HCT116 (cell line): ENCODE measurements at regions not wholly inside any gene's neighbourhood (a gene's known extent, or its start where the extent isn't known, plus 50 kb on each side); places are given as distances from the start of the nearest gene placed in this dataset.

Experiments
- ATAC-seq: fragments of 200-7000 bp; cut with Tn5 transposase; 2 replicates; pipeline ENCODE4 v1.9.1; 2020; ENCODE audit warnings: mild to moderate bottlenecking, moderate library complexity
- BruUV-seq: library from RNA; stranded (reverse); fragments of 400-500 nt; replicated peaks from 2 replicates; lab custom pipeline; 2021; lab: Mats Ljungman, UMichigan
- CTCF ChIA-PET: fragments of 300-600 bp; sonication (Branson Sonifier 250); formaldehyde crosslinking; loops from one replicate; lab custom pipeline; 2021; ENCODE audit warnings: antibody characterized with exemption; lab: Charles Lee
- POLR2A ChIA-PET: fragments of 300-600, 350-600 bp; sonication (Branson Sonifier 250); formaldehyde crosslinking; loops from one replicate; lab custom pipeline; 2021; ENCODE audit warnings: antibody characterized with exemption; lab: Charles Lee
- RAD21 ChIA-PET, 2 experiments: fragments of 300-600 bp; sonication (Branson Sonifier 250); formaldehyde crosslinking; loops; one replicate each; lab custom pipeline; 2023; ENCODE audit warnings: low total read pairs in 2 of 2; ENCODE audit not compliant: uncharacterized antibody in 2 of 2, unreplicated experiment in 2 of 2, low non-redundant PET in 1 of 2; lab: Charles Lee
- DNase-seq: peaks from one replicate; pipeline ENCODE4 v3.0.0-alpha.2; 2010; ENCODE audit warnings: low read depth, low spot score
- H2AFZ ChIP-seq: fragments of 200-600 bp; shearing (Covaris generic), sonication (generic); 2 replicates; pipeline ENCODE4 v1.6.1; 2017; ENCODE audit warnings: low read depth, mixed run types, mixed read lengths, antibody characterized with exemption, low read length; ENCODE audit not compliant: poor library complexity, severe bottlenecking
- H3K27ac ChIP-seq: 2 replicates; pipeline ENCODE4 v1.5.1; 2012; ENCODE audit warnings: low read depth, low read length
- H3K27me3 ChIP-seq: fragments of 200-600 bp; sonication (generic); 2 replicates; pipeline ENCODE4 v1.6.1; 2016; ENCODE audit warnings: mixed run types, low read length, mixed read lengths; ENCODE audit not compliant: insufficient read depth
- H3K36me3 ChIP-seq, 2 experiments: fragments of 200-500 bp in 1 of 2; fragments of 200-600 bp in 1 of 2; sonication (Bioruptor generic) in 1 of 2; sonication (generic) in 1 of 2; 2 replicates each; pipeline versions ENCODE4 v1.5.1 to v1.6.1; 2014 to 2016; ENCODE audit warnings: low read length in 2 of 2, inconsistent platforms in 1 of 2, mixed read lengths in 1 of 2, mixed run types in 1 of 2; ENCODE audit not compliant: insufficient read depth in 2 of 2, control insufficient read depth in 1 of 2
- H3K4me1 ChIP-seq, 2 experiments: fragments of 200-600 bp in 1 of 2; sonication (generic) in 1 of 2; 2 replicates each; pipeline versions ENCODE4 v1.5.1 to v1.6.1; 2012 to 2017; ENCODE audit warnings: low read length in 2 of 2, inconsistent platforms in 1 of 2, mild to moderate bottlenecking in 1 of 2, mixed read lengths in 1 of 2, mixed run types in 1 of 2, moderate library complexity in 1 of 2; ENCODE audit not compliant: insufficient read depth in 2 of 2, control insufficient read depth in 1 of 2
- H3K4me2 ChIP-seq: fragments of 200-600 bp; sonication (generic); 2 replicates; pipeline ENCODE4 v1.6.1; 2017; ENCODE audit warnings: mixed run types, low read length, mixed read lengths
- H3K4me3 ChIP-seq, 2 experiments: fragments of 200-600 bp in 1 of 2; sonication (generic) in 1 of 2; replicated peaks in 1 of 2; 2 replicates each; pipeline ENCODE4 v1.5.1; 2011 to 2016; ENCODE audit warnings: low read length in 2 of 2, control low read depth in 1 of 2, low read depth in 1 of 2, mild to moderate bottlenecking in 1 of 2, mixed read lengths in 1 of 2, mixed run types in 1 of 2
- H3K79me2 ChIP-seq: fragments of 200-600 bp; sonication (generic); 2 replicates; pipeline ENCODE4 v1.6.1; 2017; ENCODE audit warnings: mild to moderate bottlenecking, mixed run types, low read length, moderate library complexity, mixed read lengths; ENCODE audit not compliant: insufficient read depth
- H3K9ac ChIP-seq: fragments of 200-600 bp; sonication (generic); 2 replicates; pipeline ENCODE4 v1.6.1; 2016; ENCODE audit warnings: low read length, mixed read lengths
- H3K9me2 ChIP-seq: fragments of 200-600 bp; sonication (generic), shearing (Covaris generic); 2 replicates; pipeline ENCODE4 v1.6.1; 2017; ENCODE audit warnings: mixed run types, mild to moderate bottlenecking, moderate library complexity; ENCODE audit not compliant: insufficient read depth
- H3K9me3 ChIP-seq, 2 experiments: fragments of 200-500 bp in 1 of 2; fragments of 200-600 bp in 1 of 2; sonication (Bioruptor generic) in 1 of 2; sonication (generic) in 1 of 2; 2 replicates each; pipeline ENCODE4 v1.6.1; 2014 to 2017; ENCODE audit warnings: low read length in 2 of 2, mixed read lengths in 2 of 2, inconsistent platforms in 1 of 2, low read depth in 1 of 2, mild to moderate bottlenecking in 1 of 2, mixed run types in 1 of 2, moderate library complexity in 1 of 2; ENCODE audit not compliant: control insufficient read depth in 1 of 2, insufficient read depth in 1 of 2
- H4K20me1 ChIP-seq: fragments of 200-600 bp; sonication (generic), shearing (Covaris generic); 2 replicates; pipeline ENCODE4 v1.6.1; 2017; ENCODE audit warnings: mixed run types, mild to moderate bottlenecking, moderate library complexity; ENCODE audit not compliant: insufficient read depth
- CBX3 ChIP-seq: IDR thresholded peaks from 2 replicates; pipeline ENCODE4 v1.6.1; 2012; ENCODE audit warnings: low read depth
- CEBPB ChIP-seq: IDR thresholded peaks from 2 replicates; pipeline ENCODE4 v1.6.1; 2012; ENCODE audit warnings: low read depth
- EGR1 ChIP-seq: IDR thresholded peaks from 2 replicates; pipeline ENCODE4 v1.6.1; 2012; ENCODE audit warnings: low read depth
- EZH2 ChIP-seq: fragments of 200-600 bp; sonication (generic); IDR thresholded peaks from 2 replicates; pipeline ENCODE4 v1.6.1; 2017; ENCODE audit warnings: antibody characterized with exemption, mixed run types
- FOSL1 ChIP-seq: IDR thresholded peaks from 2 replicates; pipeline ENCODE4 v1.6.1; 2012; ENCODE audit warnings: low read depth
- POLR2A ChIP-seq: IDR thresholded peaks from 2 replicates; pipeline ENCODE4 v1.7.0; 2011; ENCODE audit warnings: borderline replicate concordance; ENCODE audit not compliant: insufficient read depth, insufficient read length; ENCODE audit errors: extremely low read depth
- SP1 ChIP-seq: IDR thresholded peaks from 2 replicates; pipeline ENCODE4 v1.6.1; 2012; ENCODE audit warnings: low read depth
- SRF ChIP-seq: IDR thresholded peaks from 2 replicates; pipeline ENCODE4 v1.6.1; 2012; ENCODE audit warnings: low read depth
- ZFX ChIP-seq: fragments of 450-650 bp; IDR thresholded peaks from 2 replicates; pipeline ENCODE4 v1.6.1; 2017
- ZNF274 ChIP-seq: fragments of 200-500 bp; sonication (Bioruptor generic); IDR thresholded peaks from 2 replicates; pipeline ENCODE4 v1.6.1; 2014; ENCODE audit warnings: mild to moderate bottlenecking, low read depth, low read length, inconsistent platforms
- intact Hi-C: fragments of 100-400 bp; cut with micrococcal nuclease; formaldehyde crosslinking; loops from 2 replicates; pipeline ENCODE4 v1.10.0; 2022
- TF ChIP-seq, protein P1 (sequence below): IDR thresholded peaks from 2 replicates; pipeline ENCODE4 v1.6.1; 2011; ENCODE audit warnings: mild to moderate bottlenecking, low read length, moderate library complexity; ENCODE audit not compliant: insufficient replicate concordance; ENCODE audit errors: extremely low read depth

- no peak for ATAC-seq
- Histone ChIP-seq H3K36me3 (no peaks in the 10 kb centered on the region), H3K9me2 (no peaks in the 10 kb centered on the region), H3K4me2 (no peak overlapping the region), H3K9me3 (no peaks in the 10 kb centered on the region), H3K4me3 (no peak overlapping the region), H3K9ac (no peak overlapping the region), H3K27ac (no peak overlapping the region), H2AFZ (no peak overlapping the region), H3K27me3 (0 out of 2 replicates have a peak, but pooled peaks cover under 1% of the 10 kb centered on the region), H3K79me2 (no peaks in the 10 kb centered on the region), H4K20me1 (no peaks in the 10 kb centered on the region), H3K4me1 (no peaks in the 10 kb centered on the region)
- no peak for DNase-seq
- intact Hi-C loops: no loop called here
- RAD21 ChIA-PET: no interaction called here
- TF ChIP-seq CEBPB: no peak
- no peak for TF ChIP-seq EGR1
- no peak for TF ChIP-seq FOSL1
- no peak for TF ChIP-seq CBX3
- no peak for TF ChIP-seq SP1
- TF ChIP-seq, protein P1, sequence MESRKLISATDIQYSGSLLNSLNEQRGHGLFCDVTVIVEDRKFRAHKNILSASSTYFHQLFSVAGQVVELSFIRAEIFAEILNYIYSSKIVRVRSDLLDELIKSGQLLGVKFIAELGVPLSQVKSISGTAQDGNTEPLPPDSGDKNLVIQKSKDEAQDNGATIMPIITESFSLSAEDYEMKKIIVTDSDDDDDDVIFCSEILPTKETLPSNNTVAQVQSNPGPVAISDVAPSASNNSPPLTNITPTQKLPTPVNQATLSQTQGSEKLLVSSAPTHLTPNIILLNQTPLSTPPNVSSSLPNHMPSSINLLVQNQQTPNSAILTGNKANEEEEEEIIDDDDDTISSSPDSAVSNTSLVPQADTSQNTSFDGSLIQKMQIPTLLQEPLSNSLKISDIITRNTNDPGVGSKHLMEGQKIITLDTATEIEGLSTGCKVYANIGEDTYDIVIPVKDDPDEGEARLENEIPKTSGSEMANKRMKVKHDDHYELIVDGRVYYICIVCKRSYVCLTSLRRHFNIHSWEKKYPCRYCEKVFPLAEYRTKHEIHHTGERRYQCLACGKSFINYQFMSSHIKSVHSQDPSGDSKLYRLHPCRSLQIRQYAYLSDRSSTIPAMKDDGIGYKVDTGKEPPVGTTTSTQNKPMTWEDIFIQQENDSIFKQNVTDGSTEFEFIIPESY: no peak
- TF ChIP-seq ZFX: no peak
- TF ChIP-seq EZH2: no peak
- TF ChIP-seq SRF: no peak
- TF ChIP-seq ZNF274: no peak
- no peak for TF ChIP-seq POLR2A
- POLR2A ChIA-PET: no interaction called here
- CTCF ChIA-PET: no interaction called here
- no TSS peak for BruUV-seq
Measured at GRCh38 chr6:167733740-167734661, 92.7 kb upstream of the AFDN start.
